Spleen (tissue), 11 donors: ENCODE measurements at regions not wholly inside any gene's neighbourhood (a gene's known extent, or its start where the extent isn't known, plus 50 kb on each side); places are given as distances from the start of the nearest gene placed in this dataset.

ENCODE experiments used
- DNase-seq: peaks from one replicate; pipeline ENCODE4 v3.0.0-alpha.2; 2020
- H3K27ac ChIP-seq, 8 donors: fragments of 200-600 bp; sonication (generic) in 7 of 8; 1 replicate in 4 of 8; 2 replicates in 4 of 8; pipeline versions ENCODE4 v1.5.0 to v1.8.0; 2016 to 2021; ENCODE audit warnings: inconsistent platforms in 4 of 8, mild to moderate bottlenecking in 4 of 8, moderate library complexity in 1 of 8
- H3K27me3 ChIP-seq, 7 donors: fragments of 200-600 bp; sonication (generic) in 6 of 7; replicated peaks in 1 of 7; 1 replicate in 4 of 7; 2 replicates in 3 of 7; pipeline versions ENCODE4 v1.5.0 to v1.8.0; 2016 to 2021; ENCODE audit warnings: inconsistent platforms in 3 of 7, mild to moderate bottlenecking in 1 of 7
- H3K36me3 ChIP-seq, 6 donors: fragments of 200-600 bp; sonication (generic) in 5 of 6; 1 replicate in 4 of 6; 2 replicates in 2 of 6; pipeline versions ENCODE4 v1.5.0 to v1.8.0; 2016 to 2021; ENCODE audit warnings: inconsistent platforms in 2 of 6
- H3K4me1 ChIP-seq, 6 donors: fragments of 200-600 bp; sonication (generic) in 5 of 6; 1 replicate in 3 of 6; 2 replicates in 3 of 6; pipeline versions ENCODE4 v1.5.0 to v1.8.0; 2016 to 2021; ENCODE audit warnings: inconsistent platforms in 3 of 6
- H3K4me3 ChIP-seq, 8 donors: fragments of 200-600 bp; sonication (generic) in 7 of 8; 1 replicate in 4 of 8; 2 replicates in 4 of 8; pipeline versions ENCODE4 v1.5.0 to v1.8.0; 2016 to 2021; ENCODE audit warnings: inconsistent platforms in 4 of 8, mild to moderate bottlenecking in 4 of 8, moderate library complexity in 2 of 8
- H3K9me3 ChIP-seq, 8 donors: fragments of 200-600 bp; sonication (generic) in 7 of 8; 1 replicate in 4 of 8; 2 replicates in 4 of 8; pipeline versions ENCODE4 v1.5.0 to v1.8.0; 2016 to 2021; ENCODE audit warnings: inconsistent platforms in 4 of 8
- POLR2A ChIP-seq, 3 donors: fragments of 450-650 bp; IDR thresholded peaks; one replicate each; pipeline ENCODE4 v1.5.1; 2017; ENCODE audit warnings: antibody characterized with exemption in 3 of 3, mild to moderate bottlenecking in 1 of 3
- POLR2AphosphoS5 ChIP-seq, 3 donors: sonication (generic); formaldehyde crosslinking; IDR thresholded peaks; one replicate each; pipeline ENCODE4 v1.5.1; 2017; ENCODE audit warnings: antibody characterized with exemption in 3 of 3
- WGBS, 5 donors: extraction: QIAGEN DNeasy Blood & Tissue Kit in 3 of 5; methylation state at CpG; one replicate each; pipeline versions ENCODE4 v1.1.5 to v1.1.7; 2013 to 2018; 5-methylcytosine and 5-hydroxymethylcytosine counted together
- intact Hi-C: fragments of 100-400 bp; cut with DNase I; formaldehyde crosslinking; loops from one replicate; pipeline ENCODE4 v1.15.0; 2023; ENCODE audit warnings: low total_unique reads
- TF ChIP-seq, protein P1 (sequence below), 11 experiments: fragments of 200-600 bp in 7 of 11; fragments of 450-650 bp in 4 of 11; sonication (generic) in 4 of 11; IDR thresholded peaks in 8 of 11; conservative IDR thresholded peaks in 3 of 11; 1 replicate in 7 of 11; 2 replicates in 4 of 11; pipeline versions ENCODE4 v1.4.0 to v1.8.0; 2016 to 2021; ENCODE audit warnings: antibody characterized with exemption in 11 of 11, inconsistent platforms in 4 of 11, mild to moderate bottlenecking in 1 of 11
- donor health status: healthy with polysubstance abuse.
- donor health status: DM: no; HTN: no; CAD: no; lungs with moderate emphysema.
- donor health status: DM: no; HTN: no; CAD: no.
- donor health status: Bipolar disorder and iron deficiency.
- donor health status: healthy.
- donor health status: DM: no; HTN: no; CAD: no.
- donor health status: DM: yes; HTN: yes; CAD: no.

DNA sequence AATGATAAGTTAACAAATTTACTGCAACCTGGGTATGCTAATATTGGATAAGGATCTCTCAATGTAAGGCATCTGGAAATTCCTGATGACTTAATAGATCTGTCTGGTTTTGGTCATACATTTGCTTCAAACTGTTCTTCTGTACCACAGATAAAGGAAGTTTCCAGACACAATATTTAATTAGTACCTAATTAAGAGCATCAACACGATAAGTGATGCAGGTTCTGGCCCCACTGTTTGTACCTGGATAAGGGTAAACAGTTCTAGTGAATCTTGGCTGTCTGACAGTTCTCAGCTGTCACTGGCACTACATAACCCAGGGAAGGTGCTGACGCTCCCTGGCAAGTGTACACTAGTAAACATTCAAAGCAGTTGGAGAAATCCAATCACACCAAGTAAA is 165.6 kb downstream of the MZT1 start:
- H3K4me3 ChIP-seq = no peak overlapping the region
- H3K9me3 ChIP-seq = no peaks in the 10 kb centered on the region
- no peak overlapping the region for H3K27ac ChIP-seq
- intact Hi-C loops = no loop called here
- 82 to 93% (median 87%) methylated on average over 2 of the region's 2 CpGs for WGBS, 5 donors
- no peaks in the 10 kb centered on the region for H3K36me3 ChIP-seq
- TF ChIP-seq, protein P1, sequence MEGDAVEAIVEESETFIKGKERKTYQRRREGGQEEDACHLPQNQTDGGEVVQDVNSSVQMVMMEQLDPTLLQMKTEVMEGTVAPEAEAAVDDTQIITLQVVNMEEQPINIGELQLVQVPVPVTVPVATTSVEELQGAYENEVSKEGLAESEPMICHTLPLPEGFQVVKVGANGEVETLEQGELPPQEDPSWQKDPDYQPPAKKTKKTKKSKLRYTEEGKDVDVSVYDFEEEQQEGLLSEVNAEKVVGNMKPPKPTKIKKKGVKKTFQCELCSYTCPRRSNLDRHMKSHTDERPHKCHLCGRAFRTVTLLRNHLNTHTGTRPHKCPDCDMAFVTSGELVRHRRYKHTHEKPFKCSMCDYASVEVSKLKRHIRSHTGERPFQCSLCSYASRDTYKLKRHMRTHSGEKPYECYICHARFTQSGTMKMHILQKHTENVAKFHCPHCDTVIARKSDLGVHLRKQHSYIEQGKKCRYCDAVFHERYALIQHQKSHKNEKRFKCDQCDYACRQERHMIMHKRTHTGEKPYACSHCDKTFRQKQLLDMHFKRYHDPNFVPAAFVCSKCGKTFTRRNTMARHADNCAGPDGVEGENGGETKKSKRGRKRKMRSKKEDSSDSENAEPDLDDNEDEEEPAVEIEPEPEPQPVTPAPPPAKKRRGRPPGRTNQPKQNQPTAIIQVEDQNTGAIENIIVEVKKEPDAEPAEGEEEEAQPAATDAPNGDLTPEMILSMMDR (IDR thresholded peaks at IDR 0.05 in 8 of 11, conservative IDR thresholded peaks at IDR 0.05 in 3 of 11) = no peak
- TF ChIP-seq POLR2A (IDR thresholded peaks at IDR 0.05) = no peak
- no peak for TF ChIP-seq POLR2AphosphoS5 (IDR thresholded peaks at IDR 0.05)
- no peaks in the 10 kb centered on the region for H3K27me3 ChIP-seq
- H3K4me1 ChIP-seq = no peaks in the 10 kb centered on the region
- no peak for DNase-seq

DNA sequence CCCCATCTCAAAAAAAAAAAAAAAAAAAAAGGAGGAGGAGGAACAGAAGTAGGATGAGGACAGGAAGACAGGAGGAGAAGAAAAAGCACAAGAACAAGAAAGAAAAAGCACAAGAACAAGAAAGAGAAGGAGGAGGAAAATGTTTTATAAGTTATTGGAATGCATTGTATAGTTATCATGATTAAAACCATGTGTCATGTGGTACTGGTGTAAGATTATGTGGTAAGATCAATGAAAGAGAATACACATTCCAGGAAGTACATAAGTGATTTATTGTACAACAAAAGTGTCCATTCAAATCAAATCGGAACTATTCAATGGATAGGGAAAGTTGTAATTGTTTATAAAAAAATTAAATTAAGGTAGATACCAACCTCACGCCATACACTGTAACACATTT is 167.7 kb downstream of the MZT1 start:
- Histone ChIP-seq H3K27me3 (no peaks in the 10 kb centered on the region), H3K27ac (no peak overlapping the region), H3K36me3 (no peaks in the 10 kb centered on the region), H3K9me3 (no peaks in the 10 kb centered on the region), H3K4me1 (no peaks in the 10 kb centered on the region), H3K4me3 (no peak overlapping the region)
- intact Hi-C loops = no loop called here
- TF ChIP-seq POLR2A (IDR thresholded peaks at IDR 0.05) (no peak), POLR2AphosphoS5 (IDR thresholded peaks at IDR 0.05) (no peak)
- TF ChIP-seq, protein P1 (IDR thresholded peaks at IDR 0.05 in 8 of 11, conservative IDR thresholded peaks at IDR 0.05 in 3 of 11) = no peak
- 91 to 97% (median 93%) methylated on average over 2 of the region's 2 CpGs for WGBS, 5 donors
- DNase-seq = no peak

DNA sequence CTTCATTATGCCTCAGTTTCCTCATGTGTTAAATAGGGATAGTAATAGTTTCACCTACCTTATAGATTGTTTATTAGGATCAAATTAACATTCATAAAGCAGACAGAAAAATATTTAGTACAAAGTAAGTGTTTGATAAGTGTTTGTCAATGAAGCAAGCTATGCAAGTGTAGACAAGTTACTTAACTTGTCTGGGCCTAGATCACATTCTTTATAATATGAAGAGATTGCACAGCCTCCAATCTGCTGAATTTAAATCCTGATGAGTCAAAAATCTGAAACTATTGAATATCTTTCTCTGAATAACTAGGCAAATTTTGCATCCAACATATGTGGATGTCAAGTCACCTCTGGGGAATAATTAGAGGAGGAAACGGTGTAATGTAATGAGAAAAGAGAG is 170.5 kb downstream of the MZT1 start:
- DNase-seq = no peak
- Histone ChIP-seq H3K27me3 (no peaks in the 10 kb centered on the region), H3K4me3 (no peak overlapping the region), H3K4me1 (no peaks in the 10 kb centered on the region), H3K27ac (no peak overlapping the region), H3K9me3 (no peaks in the 10 kb centered on the region), H3K36me3 (no peaks in the 10 kb centered on the region)
- TF ChIP-seq, protein P1 (IDR thresholded peaks at IDR 0.05 in 8 of 11, conservative IDR thresholded peaks at IDR 0.05 in 3 of 11) = no peak
- TF ChIP-seq POLR2AphosphoS5 (IDR thresholded peaks at IDR 0.05) (no peak), POLR2A (IDR thresholded peaks at IDR 0.05) (no peak)
- 81 to 89% (median 84%) methylated on average over 1 of the region's 1 CpG for WGBS, 5 donors
- intact Hi-C loops = no loop called here

DNA sequence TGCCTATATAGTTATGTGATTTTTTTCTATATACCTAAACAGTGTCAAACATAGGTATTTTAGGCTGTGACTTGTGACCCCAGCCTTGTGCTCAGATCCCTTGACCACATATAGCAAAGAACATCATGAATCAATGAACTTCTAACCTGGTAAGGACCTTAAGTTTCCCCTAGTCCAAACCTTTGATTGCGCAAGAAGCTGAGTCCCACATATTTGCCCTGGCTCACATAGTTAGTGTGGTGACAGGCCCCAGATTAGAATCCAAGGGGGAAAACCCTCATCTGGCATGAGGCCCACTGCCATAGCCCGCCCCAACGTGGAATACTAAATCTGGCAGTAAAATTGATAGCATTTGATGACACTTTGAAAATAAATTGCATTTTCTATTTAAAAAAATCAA is 171.8 kb downstream of the MZT1 start:
- Histone ChIP-seq H3K4me1 (no peaks in the 10 kb centered on the region), H3K27me3 (no peaks in the 10 kb centered on the region), H3K4me3 (no peak overlapping the region), H3K36me3 (no peaks in the 10 kb centered on the region), H3K27ac (no peak overlapping the region), H3K9me3 (no peaks in the 10 kb centered on the region)
- intact Hi-C loops = no loop called here
- TF ChIP-seq, protein P1 (IDR thresholded peaks at IDR 0.05 in 8 of 11, conservative IDR thresholded peaks at IDR 0.05 in 3 of 11) = no peak
- TF ChIP-seq POLR2A (IDR thresholded peaks at IDR 0.05) (no peak), POLR2AphosphoS5 (IDR thresholded peaks at IDR 0.05) (no peak)
- no peak for DNase-seq
- WGBS, 5 donors = 55 to 90% (median 88%) methylated on average over 3 of the region's 3 CpGs
